Body of pancreas (tissue), 4 donors: ENCODE measurements at regions not wholly inside any gene's neighbourhood (a gene's known extent, or its start where the extent isn't known, plus 50 kb on each side); places are given as distances from the start of the nearest gene placed in this dataset.
"Not testable (repeated sequence)": the region's sequence is repeated elsewhere in the genome, so short reads cannot be mapped to it uniquely, and the experiment has no call there.

Source experiments
- ATAC-seq: fragments of 150-250 bp; one replicate; pipeline ENCODE4 v1.9.1; 2016
- DNase-seq, 4 donors: peaks; one replicate each; pipeline ENCODE4 v3.0.0-alpha.2; 2019
- H3K27ac ChIP-seq, 4 donors: fragments of 200-600 bp; sonication (generic); 1 replicate in 3 of 4; 2 replicates in 1 of 4; pipeline versions ENCODE4 v1.5.1 to v1.6.1; 2016 to 2019; ENCODE audit warnings: mild to moderate bottlenecking in 1 of 4, mixed read lengths in 1 of 4, moderate library complexity in 1 of 4
- H3K27me3 ChIP-seq, 2 donors: fragments of 200-600 bp; sonication (generic); one replicate each; pipeline ENCODE4 v1.6.0; 2016; ENCODE audit warnings: mild to moderate bottlenecking in 1 of 2
- H3K36me3 ChIP-seq, 2 donors: fragments of 200-600 bp; sonication (generic); replicated peaks in 1 of 2; 2 replicates each; pipeline ENCODE4 v1.5.1; 2016; ENCODE audit warnings: low read depth in 2 of 2; ENCODE audit not compliant: insufficient read depth in 1 of 2
- H3K4me1 ChIP-seq: fragments of 200-600 bp; sonication (generic); one replicate; pipeline ENCODE4 v1.6.0; 2016
- H3K4me3 ChIP-seq, 2 donors: fragments of 200-600 bp; sonication (generic); 1 replicate in 1 of 2; 2 replicates in 1 of 2; pipeline ENCODE4 v1.5.1; 2016 to 2019
- H3K9me3 ChIP-seq, 3 donors: fragments of 200-600 bp; sonication (generic); 1 replicate in 2 of 3; 2 replicates in 1 of 3; pipeline ENCODE4 v1.5.1; 2016
- CTCF ChIP-seq, 7 experiments: fragments of 450-650 bp in 4 of 7; fragments of 200-600 bp in 3 of 7; sonication (generic) in 3 of 7; IDR thresholded peaks; one replicate each; pipeline ENCODE4 v1.5.1; 2016 to 2019; ENCODE audit warnings: antibody characterized with exemption in 7 of 7
- POLR2A ChIP-seq, 3 donors: fragments of 450-650 bp; IDR thresholded peaks; one replicate each; pipeline ENCODE4 v1.6.1; 2016; ENCODE audit warnings: antibody characterized with exemption in 3 of 3, mild to moderate bottlenecking in 2 of 3
- WGBS, 2 donors: methylation state at CpG; one replicate each; pipeline ENCODE4 v1.1.5; 2017; 5-methylcytosine and 5-hydroxymethylcytosine counted together
- intact Hi-C: fragments of 100-400 bp; cut with DNase I; formaldehyde crosslinking; loops from one replicate; pipeline ENCODE4 v1.15.1; 2023

- H3K27me3 ChIP-seq = no peaks in the 10 kb centered on the region
- ATAC-seq = no peak
- H3K4me1 ChIP-seq = no peaks in the 10 kb centered on the region
- intact Hi-C loops = no loop called here
- DNase-seq = no peak
- no peaks in the 10 kb centered on the region for H3K9me3 ChIP-seq
- WGBS, 2 donors = 37 to 39% methylated on average over 2 of the region's 2 CpGs
- no peak for TF ChIP-seq POLR2A (IDR thresholded peaks at IDR 0.05)
- no peak for TF ChIP-seq CTCF (IDR thresholded peaks at IDR 0.05)
- H3K4me3 ChIP-seq = no peak overlapping the region
- no peaks in the 10 kb centered on the region for H3K36me3 ChIP-seq
- no peak overlapping the region for H3K27ac ChIP-seq
Measured at GRCh38 chr11:82038154-82038553, 695.5 kb downstream of the FAM181B start.

- ATAC-seq = no peak
- Histone ChIP-seq H3K4me1 (no peaks in the 10 kb centered on the region), H3K9me3 (no peaks in the 10 kb centered on the region), H3K4me3 (no peak overlapping the region), H3K27ac (no peak overlapping the region), H3K36me3 (no peaks in the 10 kb centered on the region), H3K27me3 (no peaks in the 10 kb centered on the region)
- no peak for TF ChIP-seq POLR2A (IDR thresholded peaks at IDR 0.05)
- no peak for TF ChIP-seq CTCF (IDR thresholded peaks at IDR 0.05)
- no peak for DNase-seq
- intact Hi-C loops = no loop called here
- 41 to 51% methylated on average over 1 of the region's 1 CpG for WGBS, 2 donors
Measured at GRCh38 chr11:82034527-82034926, 699.1 kb downstream of the FAM181B start.

GRCh38 chr11:82027335-82027734, 706.3 kb downstream of the FAM181B start:
- H3K27me3 ChIP-seq, H3K36me3 ChIP-seq, intact Hi-C loops, ATAC-seq, H3K4me3 ChIP-seq, H3K4me1 ChIP-seq, H3K27ac ChIP-seq, H3K9me3 ChIP-seq, DNase-seq: not testable (repeated sequence)
- 75 to 76% methylated on average over 9 of the region's 9 CpGs for WGBS, 2 donors

- TF ChIP-seq CTCF (IDR thresholded peaks at IDR 0.05) = no peak
- TF ChIP-seq POLR2A (IDR thresholded peaks at IDR 0.05) = no peak
- H3K9me3 ChIP-seq = no peaks in the 10 kb centered on the region
- intact Hi-C loops = no loop called here
- no peak overlapping the region for H3K27ac ChIP-seq
- no peaks in the 10 kb centered on the region for H3K27me3 ChIP-seq
- no peaks in the 10 kb centered on the region for H3K36me3 ChIP-seq
- ATAC-seq = no peak
- H3K4me1 ChIP-seq = no peaks in the 10 kb centered on the region
- WGBS, 2 donors = 35 to 39% methylated on average over 1 of the region's 1 CpG
- H3K4me3 ChIP-seq = no peak overlapping the region
- no peak for DNase-seq
Measured at GRCh38 chr11:82024760-82025159, 708.9 kb downstream of the FAM181B start.

GRCh38 chr11:82012276-82012675, 721.4 kb downstream of the FAM181B start:
- H3K27me3 ChIP-seq = no peaks in the 10 kb centered on the region
- H3K4me3 ChIP-seq = no peak overlapping the region
- H3K36me3 ChIP-seq = no peaks in the 10 kb centered on the region
- H3K27ac ChIP-seq = no peak overlapping the region
- DNase-seq (no peak), ATAC-seq (no peak)
- H3K4me1 ChIP-seq = no peaks in the 10 kb centered on the region
- intact Hi-C loops = no loop called here
- TF ChIP-seq CTCF (IDR thresholded peaks at IDR 0.05) = no peak
- TF ChIP-seq POLR2A (IDR thresholded peaks at IDR 0.05) = no peak
- WGBS, 2 donors = 22 to 23% methylated on average over 3 of the region's 3 CpGs
- no peaks in the 10 kb centered on the region for H3K9me3 ChIP-seq
